Raji (cell line): ENCODE measurements at regions not wholly inside any gene's neighbourhood (a gene's known extent, or its start where the extent isn't known, plus 50 kb on each side); places are given as distances from the start of the nearest gene placed in this dataset.

Experiments used
- POLR2A ChIP-seq: IDR thresholded peaks from 2 replicates; pipeline ENCODE4 v1.6.1; 2011; ENCODE audit warnings: low read depth, low read length, control low read depth; ENCODE audit not compliant: insufficient read depth

DNA sequence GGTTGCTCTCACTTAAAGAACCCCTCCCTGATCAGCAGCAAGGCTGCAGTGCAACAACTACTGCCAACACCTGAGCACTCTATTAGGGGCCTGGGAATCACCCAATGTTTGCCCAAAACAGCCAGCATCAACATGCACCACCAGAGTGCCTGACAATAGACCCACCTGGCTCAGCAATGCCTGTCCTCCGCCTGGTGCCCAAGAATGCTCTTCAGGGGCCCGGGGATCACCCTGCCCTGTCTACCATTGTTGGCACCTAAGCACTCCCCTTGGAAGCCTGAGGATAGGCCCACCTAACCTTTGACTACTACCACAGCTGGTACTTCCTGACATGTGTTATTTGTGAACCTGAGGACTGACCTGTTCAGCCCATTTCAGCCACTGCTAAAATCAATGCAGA lies 1363.1 kb upstream of the PRR20A start:
- no peak for TF ChIP-seq POLR2A

DNA sequence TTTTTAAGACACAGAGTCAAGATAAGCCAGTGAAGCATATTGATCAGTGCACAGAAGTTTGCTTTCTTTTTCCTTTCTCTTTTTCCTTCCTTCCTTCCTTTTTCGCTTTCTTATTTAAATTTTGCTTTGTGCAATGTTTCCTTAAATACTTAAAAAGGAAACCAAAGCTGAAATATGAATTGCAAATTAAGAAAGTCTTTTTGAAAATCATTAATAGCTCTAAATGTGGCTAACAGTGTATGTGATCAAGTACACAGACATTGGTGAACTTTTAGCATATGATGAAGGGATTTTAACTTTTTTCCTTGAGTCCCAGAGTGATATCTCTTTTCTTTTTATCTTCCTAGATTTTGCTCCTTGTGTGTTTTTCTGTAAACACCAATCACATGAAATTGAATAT lies 1356.9 kb upstream of the PRR20A start:
- no peak for TF ChIP-seq POLR2A

DNA sequence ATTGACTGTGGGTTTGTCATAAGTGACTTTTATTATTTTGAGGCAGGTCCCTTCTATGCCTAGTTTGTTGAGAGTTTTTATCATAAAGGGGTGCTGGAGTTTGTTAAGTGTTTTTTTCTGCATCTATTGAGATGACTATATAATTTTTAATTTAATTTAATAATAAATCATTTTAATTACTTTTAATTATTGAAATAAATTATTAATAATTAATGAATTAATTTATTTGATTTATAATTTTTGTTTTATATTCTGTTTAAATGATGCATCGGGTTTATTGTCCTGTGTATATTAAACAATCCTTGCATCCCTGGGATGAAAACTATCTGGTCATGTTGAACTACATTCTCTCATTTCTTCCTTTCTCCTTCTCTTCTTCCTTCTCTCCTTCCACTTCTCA lies 1352.2 kb upstream of the PRR20A start:
- TF ChIP-seq POLR2A = no peak

DNA sequence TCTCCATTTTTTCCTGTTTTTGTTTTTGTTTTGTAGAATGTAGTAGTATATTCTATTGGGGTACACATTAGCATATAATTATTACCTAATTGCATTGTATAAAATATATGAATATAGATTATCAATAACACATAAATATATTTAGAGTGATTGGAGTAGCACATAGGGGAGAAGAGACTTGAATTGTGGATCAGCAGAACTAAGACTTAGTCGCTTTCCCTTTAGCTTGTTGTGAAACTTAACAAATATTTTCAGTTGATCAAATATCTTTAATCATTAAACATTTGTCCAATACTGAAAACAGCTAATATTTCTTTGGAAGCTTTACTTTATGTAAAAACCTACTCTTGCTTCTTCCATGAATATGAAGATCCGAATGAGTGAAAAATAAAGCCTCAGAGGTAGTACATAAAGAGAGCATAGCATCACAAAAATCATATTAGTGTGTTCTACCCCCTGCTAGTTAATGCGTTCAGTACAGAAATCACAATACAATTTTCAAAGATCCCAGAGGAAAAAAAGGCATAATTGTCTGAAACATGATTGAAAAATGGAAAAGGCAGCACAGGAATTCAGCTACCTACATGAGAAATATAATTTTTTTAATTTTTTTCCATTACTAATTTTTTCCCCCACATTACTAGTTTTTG lies 1348.0 kb upstream of the PRR20A start:
- TF ChIP-seq POLR2A = no peak

DNA sequence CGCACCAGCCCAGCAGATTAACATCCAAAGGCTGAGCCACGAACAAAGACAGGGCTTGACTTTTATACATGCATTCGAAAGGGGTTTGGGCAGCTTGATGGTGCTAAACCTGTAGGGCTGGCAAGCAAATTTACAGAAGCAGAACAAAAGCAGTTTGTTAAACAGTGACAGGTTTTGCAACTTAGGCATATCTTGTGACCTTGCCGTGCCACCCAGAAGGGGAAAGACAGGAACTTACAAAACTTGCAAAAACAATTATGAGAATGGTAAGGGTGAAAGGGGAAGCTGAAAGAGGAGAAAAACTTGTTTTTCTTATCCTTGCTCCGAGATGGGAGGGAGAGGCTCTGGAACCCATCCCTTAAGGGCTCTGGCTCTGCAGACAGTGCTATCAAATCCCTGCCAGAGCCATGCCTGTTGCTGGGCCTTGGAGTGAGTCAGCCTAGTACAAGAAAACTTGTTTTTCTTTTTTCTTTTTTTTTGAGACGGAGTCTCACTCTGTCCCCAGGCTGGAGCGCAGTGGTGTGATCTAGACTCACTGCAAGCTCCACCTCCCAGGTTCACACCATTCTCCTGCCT lies 1325.2 kb upstream of the PRR20A start:
- TF ChIP-seq POLR2A = no peak

DNA sequence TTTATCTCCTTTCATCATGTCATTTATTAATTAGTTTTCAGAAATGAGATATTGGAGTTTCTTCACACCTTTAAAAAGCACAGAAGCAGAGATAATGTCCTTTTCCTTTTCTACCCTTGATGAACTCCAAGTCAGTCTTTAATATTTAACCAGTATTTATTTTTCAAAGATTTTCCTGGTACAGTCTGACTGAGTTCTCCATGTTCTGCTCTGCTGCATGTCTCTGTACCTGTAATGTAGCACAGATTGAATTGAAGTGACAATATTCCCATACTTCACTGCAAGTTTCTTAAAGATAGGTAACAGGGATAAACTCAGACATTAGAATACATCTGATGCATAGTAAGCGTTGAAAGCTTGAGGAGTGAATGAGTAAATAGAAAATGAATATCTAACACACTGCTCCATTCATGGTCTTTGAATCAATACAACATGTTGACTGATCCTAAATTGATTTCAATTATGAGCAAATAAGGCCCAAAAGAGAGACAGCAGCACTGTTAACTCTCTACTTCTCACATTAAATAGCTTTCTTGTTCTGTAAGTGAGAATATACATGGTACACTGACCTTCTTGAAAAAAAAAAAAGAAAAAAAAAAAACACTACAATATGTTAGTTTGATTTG lies 1323.6 kb upstream of the PRR20A start:
- TF ChIP-seq POLR2A = no peak

DNA sequence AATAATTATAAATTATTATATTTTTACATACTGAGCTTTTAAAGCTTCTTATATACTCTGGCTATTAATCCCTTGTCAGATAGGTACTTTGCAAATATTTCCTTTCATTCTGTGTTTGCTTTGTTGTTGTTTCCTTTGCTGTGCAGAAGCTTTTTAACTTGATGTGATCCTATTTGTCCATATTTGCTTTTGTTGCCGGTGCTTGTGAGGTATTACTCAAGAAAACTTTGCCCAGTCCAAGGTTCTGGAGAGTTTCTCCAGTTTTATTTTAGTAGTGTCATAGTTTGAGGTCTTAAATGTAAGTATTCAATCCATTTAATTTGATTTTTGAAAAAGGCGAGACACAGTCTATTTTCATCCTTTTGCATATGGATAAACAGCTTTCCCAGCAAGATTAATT lies 1319.9 kb upstream of the PRR20A start:
- no peak for TF ChIP-seq POLR2A

DNA sequence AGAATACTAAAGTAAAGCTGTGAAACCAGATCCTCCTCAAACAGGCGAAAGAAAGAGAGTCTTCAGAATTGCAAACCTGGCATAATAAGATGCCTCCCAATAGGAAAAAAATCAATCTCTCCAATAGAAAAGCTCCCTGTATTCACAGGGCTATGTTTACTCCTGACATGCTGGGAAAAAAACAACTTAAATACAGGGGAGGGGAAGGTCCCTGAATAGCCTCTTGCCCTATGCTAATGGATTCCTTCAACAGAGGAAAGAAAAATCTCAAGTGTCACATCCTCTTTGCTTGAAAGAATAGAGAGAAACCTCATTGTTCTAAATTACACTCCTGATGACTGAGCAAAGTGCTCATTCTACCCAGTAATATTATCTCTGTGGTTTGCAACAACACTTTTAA lies 1271.1 kb upstream of the PRR20A start:
- TF ChIP-seq POLR2A = no peak

DNA sequence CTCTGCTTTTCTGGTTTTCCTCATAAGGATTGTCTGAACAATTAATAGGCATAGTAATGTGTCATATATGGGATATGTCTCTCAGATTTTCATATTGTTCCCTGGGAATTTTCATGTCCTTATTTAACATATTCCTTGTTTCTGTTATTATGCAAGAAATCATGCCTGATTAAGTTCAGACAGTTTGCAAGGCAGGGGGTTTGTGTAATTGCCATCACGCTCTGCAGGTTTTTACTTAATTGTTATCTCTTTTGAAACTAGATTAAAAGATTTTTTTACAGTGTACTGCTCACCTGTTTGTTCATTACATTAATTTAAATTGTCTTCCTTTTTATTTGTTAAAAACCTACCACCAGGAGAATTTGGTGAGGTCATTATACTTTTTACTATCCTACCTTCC lies 1253.2 kb upstream of the PRR20A start:
- no peak for TF ChIP-seq POLR2A

DNA sequence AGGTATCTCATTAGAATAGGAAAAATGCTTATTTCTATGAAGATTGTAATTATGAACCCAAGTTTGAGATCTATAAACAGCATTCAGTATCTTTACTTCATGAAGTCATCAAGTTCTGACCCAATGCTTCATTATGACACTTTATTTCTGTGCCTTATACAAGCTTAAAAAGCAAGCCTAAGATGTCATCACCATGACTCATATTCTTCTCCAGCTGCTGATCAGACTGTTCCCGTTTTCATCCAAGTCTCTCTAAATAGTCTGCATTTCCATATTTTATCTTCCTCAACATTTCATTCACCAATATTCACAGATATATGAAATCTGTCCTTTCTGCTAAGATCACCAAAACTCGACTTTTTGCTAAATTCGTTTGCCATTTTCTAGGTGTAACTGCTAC lies 1247.2 kb upstream of the PRR20A start:
- TF ChIP-seq POLR2A = no peak

DNA sequence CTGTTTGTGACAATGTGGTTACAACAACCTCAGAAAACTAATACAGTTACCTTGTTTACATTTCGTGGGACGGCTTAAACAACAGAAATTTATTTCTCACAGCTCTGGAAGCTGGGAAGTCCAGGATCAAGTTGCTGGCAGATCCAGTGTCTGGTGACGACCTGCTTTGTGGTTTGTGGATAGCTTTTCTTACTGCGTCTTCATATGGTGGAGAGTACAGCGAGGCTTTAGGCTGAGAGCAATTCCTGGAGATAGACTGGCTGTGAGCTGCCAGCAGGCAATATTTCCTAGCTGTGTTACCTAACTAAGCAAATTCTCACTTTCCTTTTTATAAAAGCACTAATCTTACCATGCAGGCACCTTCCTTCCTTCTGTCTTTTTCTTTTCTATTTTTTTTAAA lies 1203.5 kb upstream of the PRR20A start:
- no peak for TF ChIP-seq POLR2A

DNA sequence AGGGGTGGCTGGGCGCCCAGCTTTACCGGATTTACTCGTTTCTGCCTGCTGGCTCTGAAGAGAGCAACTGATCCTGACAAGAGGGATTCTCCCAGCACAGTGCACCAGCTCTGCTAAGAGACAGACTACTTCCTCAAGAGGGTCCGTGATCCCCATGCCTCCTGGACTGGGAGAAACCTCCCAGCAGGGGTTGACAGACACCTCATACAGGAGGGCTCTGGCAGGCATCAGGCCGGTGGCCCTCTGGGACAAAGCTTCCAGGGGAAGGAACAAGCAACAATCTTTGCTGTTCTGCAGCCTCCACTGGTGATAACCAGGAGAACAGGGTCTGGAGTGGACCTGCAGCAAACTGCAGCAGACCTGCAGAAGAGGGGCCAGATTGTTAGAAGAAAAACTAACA lies 1192.5 kb upstream of the PRR20A start:
- no peak for TF ChIP-seq POLR2A

DNA sequence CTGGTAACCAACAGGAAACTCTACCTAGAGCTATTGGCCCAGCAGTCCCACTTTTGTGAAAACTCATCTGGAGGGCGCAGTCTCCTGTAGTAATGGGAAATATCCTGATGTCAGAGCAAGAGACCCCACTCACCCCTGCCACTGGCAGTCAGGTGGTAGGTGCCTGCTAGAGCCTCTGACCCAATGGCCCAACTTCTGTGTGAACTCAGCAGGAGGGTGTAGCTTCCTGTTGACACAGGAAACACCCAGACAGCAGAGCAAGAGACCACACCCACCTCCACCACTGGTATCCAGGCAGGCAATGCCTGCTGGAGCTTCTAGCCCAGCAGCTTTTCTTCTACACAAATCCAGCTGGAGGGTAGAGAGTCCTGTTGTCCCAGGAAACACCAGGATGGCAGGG lies 1176.8 kb upstream of the PRR20A start:
- TF ChIP-seq POLR2A = no peak

DNA sequence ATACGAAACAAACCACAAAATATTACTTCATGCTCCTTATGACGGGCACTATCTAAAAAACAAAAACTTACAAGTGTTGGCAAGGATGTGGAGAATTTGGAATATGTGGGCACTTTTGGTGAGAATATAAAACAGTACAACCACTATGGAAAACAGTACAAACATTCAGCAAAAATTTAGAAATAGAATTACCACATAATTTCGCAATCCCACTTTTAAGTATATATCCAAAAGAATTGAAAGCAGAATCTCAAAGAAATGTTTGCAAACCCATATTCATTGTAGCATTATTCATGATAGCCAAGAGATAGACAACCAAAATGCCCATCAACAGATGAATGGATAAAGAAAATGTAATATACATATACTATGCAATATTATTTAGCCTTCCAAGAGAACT lies 1173.7 kb upstream of the PRR20A start:
- no peak for TF ChIP-seq POLR2A

DNA sequence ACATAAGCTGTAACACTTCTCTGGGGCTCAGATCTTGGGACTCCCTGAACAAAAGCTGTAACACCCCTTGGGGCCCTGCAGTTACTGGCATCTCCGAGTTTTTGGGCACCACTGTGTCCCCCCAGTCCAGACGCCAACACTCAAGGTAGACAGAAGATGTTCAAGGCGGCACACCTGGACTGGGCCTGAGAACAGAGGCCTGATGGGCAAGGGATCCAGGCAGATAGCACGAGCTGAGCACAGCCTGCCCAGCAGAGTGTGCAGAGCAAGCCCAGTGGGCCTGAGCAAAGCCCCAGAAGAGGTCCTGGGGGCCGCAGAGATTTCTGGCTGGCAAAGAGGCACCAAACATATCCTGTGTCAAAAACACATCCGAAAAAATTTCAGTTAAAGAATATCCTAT lies 1163.3 kb upstream of the PRR20A start:
- no peak for TF ChIP-seq POLR2A

DNA sequence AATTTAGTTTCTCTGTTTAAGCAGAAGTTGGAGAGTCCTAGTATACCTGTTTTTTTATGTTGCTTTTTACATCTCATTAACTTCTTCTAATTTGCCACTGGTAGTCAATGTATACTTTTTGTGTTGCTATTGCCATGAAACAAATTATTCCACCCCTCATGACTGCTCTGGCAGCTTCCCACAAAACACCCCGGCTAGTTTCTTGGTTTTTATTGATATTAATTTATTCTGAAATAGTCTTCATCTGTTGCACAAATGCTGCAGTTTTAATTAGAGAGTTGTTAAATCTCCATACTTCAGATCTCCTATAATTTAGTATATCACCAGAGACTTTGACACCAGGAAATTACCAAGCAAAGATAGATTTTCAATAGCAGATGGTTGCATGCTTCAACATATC lies 1159.3 kb upstream of the PRR20A start:
- no peak for TF ChIP-seq POLR2A

DNA sequence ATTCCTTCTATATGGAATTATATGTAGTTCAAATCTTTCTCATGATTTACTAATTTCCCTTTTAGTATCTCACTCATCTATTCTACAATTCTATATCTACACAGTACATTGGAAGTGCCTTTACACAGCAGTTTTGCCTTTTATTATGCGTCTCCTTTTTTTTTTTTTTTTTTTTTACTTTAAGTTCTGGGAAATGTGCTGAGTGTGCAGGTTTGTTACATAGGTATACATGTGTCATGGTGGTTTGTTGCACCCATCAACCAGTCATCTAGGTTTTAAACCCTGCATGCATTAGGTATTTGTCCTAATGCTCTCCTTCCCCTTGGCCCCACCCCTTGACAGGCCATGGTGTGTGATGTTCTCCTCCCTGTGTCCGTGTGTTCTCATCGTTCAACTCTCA lies 1150.1 kb upstream of the PRR20A start:
- no peak for TF ChIP-seq POLR2A
